ENCODE measurements at regions not wholly inside any gene's neighbourhood (a gene's known extent, or its start where the extent isn't known, plus 50 kb on each side); places are given as distances from the start of the nearest gene placed in this dataset.

GRCh38 chr10:117716889-117717288 is 174.3 kb downstream of the EMX2 start:
- DNase-seq (ENCODE audit: low read depth in 2 of 2), result no peak

GRCh38 chr10:117718986-117719920 is 176.7 kb downstream of the EMX2 start:
- no peak for DNase-seq (ENCODE audit: low read depth in 2 of 2)

GRCh38 chr10:117720931-117721835 is 178.6 kb downstream of the EMX2 start:
- no peak for DNase-seq (ENCODE audit: low read depth in 2 of 2)

- no peak for DNase-seq (ENCODE audit: low read depth in 2 of 2)
These were observed 179.3 kb downstream of the EMX2 start for GRCh38 chr10:117721873-117722272.

GRCh38 chr10:117723343-117723742 is 180.8 kb downstream of the EMX2 start:
- no peak for DNase-seq (ENCODE audit: low read depth in 2 of 2)

- DNase-seq (ENCODE audit: low read depth in 2 of 2), result no peak
These were observed 183.4 kb downstream of the EMX2 start for GRCh38 chr10:117725993-117726392.

- no peak for DNase-seq (ENCODE audit: low read depth in 2 of 2)
These were observed 184.2 kb downstream of the EMX2 start for GRCh38 chr10:117726596-117727295.

GRCh38 chr10:117727421-117727820 is 184.9 kb downstream of the EMX2 start:
- DNase-seq (ENCODE audit: low read depth in 2 of 2), result no peak

- no peak for DNase-seq (ENCODE audit: low read depth in 2 of 2)
These were observed 185.5 kb downstream of the EMX2 start for GRCh38 chr10:117728087-117728486.

- no peak for DNase-seq (ENCODE audit: low read depth in 2 of 2)
These were observed 186.6 kb downstream of the EMX2 start for GRCh38 chr10:117729156-117729555.

- no peak for DNase-seq (ENCODE audit: low read depth in 2 of 2)
These were observed 188.7 kb downstream of the EMX2 start for GRCh38 chr10:117731121-117731791.

GRCh38 chr10:117734731-117735405 is 192.3 kb downstream of the EMX2 start:
- no peak for DNase-seq (ENCODE audit: low read depth in 2 of 2)

GRCh38 chr10:117736655-117737054 is 194.1 kb downstream of the EMX2 start:
- DNase-seq (ENCODE audit: low read depth in 2 of 2), result no peak

GRCh38 chr10:117740088-117740487 is 197.5 kb downstream of the EMX2 start:
- no peak for DNase-seq (ENCODE audit: low read depth in 2 of 2)

GRCh38 chr10:117740691-117741222 is 198.2 kb downstream of the EMX2 start:
- DNase-seq (ENCODE audit: low read depth in 2 of 2), result no peak

- DNase-seq (ENCODE audit: low read depth in 2 of 2), result no peak
These were observed 199.0 kb downstream of the EMX2 start for GRCh38 chr10:117741524-117741923.

- DNase-seq (ENCODE audit: low read depth in 2 of 2), result no peak
These were observed 201.0 kb downstream of the EMX2 start for GRCh38 chr10:117743509-117743908.

GRCh38 chr10:117745301-117745700 is 202.8 kb downstream of the EMX2 start:
- no peak for DNase-seq (ENCODE audit: low read depth in 2 of 2)

- DNase-seq (ENCODE audit: low read depth in 2 of 2), result no peak
These were observed 204.2 kb downstream of the EMX2 start for GRCh38 chr10:117746541-117747448.

All from dermis microvascular lymphatic vessel endothelial cell (primary cell).